OCI-M2 (cell line): ENCODE measurements at regions not wholly inside any gene's neighbourhood (a gene's known extent, or its start where the extent isn't known, plus 50 kb on each side); places are given as distances from the start of the nearest gene placed in this dataset.

Experiments
- DNase-seq: peaks from one replicate; lab custom pipeline; 2025; ENCODE audit not compliant: unreplicated experiment; lab: John Stamatoyannopoulos, UW

DNA sequence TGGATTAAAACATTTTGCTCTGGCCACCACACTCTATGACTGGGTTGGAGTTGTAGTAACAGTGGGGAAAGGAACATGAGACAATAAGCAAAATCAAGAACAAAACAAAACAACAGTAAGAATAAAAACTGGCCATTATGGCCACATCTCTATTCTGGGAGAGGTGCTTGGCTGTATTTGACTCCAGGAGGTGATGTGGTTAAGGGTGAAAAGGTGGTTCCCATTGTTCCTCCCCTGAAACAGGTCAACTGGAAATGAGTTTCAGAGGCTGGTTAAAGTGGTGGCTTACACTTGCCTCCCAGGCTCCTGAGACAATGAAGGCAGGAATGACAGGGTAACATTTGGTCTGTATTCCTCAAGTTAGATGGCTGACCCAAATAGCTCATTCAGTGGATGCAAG, 67.3 kb upstream of the FANCL start:
- DNase-seq: no peak

DNA sequence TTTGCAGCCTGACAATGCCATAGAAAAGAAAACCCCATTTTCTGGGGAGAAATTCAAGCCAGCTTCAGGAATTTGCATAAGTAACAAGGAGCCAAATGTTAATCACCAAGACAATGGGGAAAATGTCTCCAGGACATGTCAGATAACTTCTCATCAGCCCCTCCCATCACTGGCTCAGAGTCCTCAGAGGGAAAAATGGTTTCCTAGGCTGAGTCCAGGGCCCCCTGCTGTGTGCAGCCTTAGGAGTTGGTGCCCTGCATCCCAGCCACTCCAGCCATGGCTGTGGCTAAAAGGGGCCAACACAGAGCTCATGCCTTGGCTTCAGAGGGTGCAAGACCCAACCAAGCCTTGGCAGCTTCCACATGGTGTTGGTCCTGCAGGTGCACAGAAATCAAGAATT, 63.7 kb upstream of the FANCL start:
- no peak for DNase-seq

DNA sequence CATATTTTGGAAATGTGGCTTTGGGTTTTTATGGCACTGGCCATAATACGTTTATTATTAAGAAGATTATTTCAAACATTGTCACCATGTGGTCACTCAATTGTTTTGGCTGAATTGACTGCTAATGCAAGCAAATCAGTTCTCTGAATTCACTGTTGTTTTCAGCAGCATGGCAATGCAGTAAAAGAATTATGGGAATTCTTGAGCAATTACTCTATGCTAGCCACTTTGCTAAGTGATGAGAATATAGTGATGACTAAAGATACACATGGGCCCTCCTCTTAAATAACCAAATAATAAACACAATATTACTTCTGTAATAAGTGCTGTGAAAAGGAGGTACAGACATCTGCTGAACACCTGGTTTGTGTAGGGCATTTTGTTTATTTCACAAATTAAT, 58.0 kb upstream of the FANCL start:
- no peak for DNase-seq

DNA sequence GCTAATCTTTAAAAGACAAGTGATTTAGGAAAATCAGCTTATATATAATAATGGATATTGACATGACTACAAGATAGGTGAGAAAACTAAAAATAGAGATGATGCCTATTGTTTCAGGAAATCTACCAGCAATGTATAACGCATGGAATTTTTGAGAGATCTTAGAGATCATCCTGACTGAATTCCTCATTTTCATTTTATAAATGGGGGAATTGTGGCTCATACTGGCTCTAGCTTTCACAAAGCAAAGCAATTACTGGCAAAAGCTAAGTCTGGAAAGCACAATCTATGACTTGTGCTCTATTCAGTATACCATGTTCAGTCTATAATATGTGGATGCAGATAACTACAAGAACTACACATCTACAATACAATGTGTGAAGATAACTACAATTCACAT, 51.9 kb upstream of the FANCL start:
- DNase-seq: no peak

DNA sequence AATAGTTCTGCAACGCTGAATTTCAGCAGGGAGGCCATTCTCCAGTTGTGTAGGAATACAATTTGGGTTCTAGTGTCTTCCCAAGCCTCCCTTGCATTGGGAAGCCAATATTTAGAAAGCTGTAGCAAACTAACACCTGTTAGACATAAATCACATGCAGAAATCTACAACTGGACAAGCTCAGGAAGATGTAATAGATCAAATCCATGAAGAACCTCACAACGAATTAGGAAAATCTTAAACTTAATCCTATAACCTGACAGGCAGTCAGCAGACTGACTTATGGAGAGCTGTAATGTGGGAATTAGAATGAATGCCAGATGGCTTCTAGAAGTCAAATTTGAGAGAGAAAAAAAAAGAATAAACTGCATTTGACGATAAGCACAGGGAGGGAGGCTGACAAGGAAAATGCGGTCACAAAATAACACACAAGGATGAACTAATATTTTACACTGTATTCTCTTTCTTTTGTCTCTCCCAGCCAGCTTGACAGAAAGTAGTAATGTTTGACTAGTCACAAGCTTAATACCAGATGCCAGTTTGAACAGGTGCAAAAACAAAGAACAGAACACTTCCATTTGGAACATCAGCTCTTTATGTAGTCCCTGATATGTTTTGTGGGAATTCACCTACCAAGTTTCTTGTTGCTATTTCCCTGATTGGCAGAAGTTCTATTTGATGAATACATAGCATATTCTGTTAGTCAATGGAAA, 50.8 kb upstream of the FANCL start:
- DNase-seq: no peak
